ENCODE measurements at regions not wholly inside any gene's neighbourhood (a gene's known extent, or its start where the extent isn't known, plus 50 kb on each side); places are given as distances from the start of the nearest gene placed in this dataset.
A peak's percentile ranks its signal among the peaks of the same experiment; 100 is the strongest.
"Not testable (repeated sequence)": the region's sequence is repeated elsewhere in the genome, so short reads cannot be mapped to it uniquely, and the experiment has no call there.

- no peak for DNase-seq
Measured at GRCh38 chr7:4527988-4528636, 154.0 kb upstream of the FOXK1 start.

- DNase-seq, result no peak
Measured at GRCh38 chr7:4531236-4531635, 150.9 kb upstream of the FOXK1 start.

GRCh38 chr7:4533339-4533738 lies 148.8 kb upstream of the FOXK1 start:
- DNase-seq, result not testable (repeated sequence)

- no peak for DNase-seq
Measured at GRCh38 chr7:4549681-4550080, 132.4 kb upstream of the FOXK1 start.

- DNase-seq, result no peak
Measured at GRCh38 chr7:4550117-4550516, 132.0 kb upstream of the FOXK1 start.

- no peak for DNase-seq
Measured at GRCh38 chr7:4552985-4553384, 129.1 kb upstream of the FOXK1 start.

GRCh38 chr7:4556868-4557793 lies 125.0 kb upstream of the FOXK1 start:
- no peak for DNase-seq

- no peak for DNase-seq
Measured at GRCh38 chr7:4561795-4562194, 120.3 kb upstream of the FOXK1 start.

- DNase-seq, result no peak
Measured at GRCh38 chr7:4566714-4567113, 115.4 kb upstream of the FOXK1 start.

- no peak for DNase-seq
Measured at GRCh38 chr7:4574851-4575250, 107.2 kb upstream of the FOXK1 start.

GRCh38 chr7:4575254-4575653 lies 106.8 kb upstream of the FOXK1 start:
- no peak for DNase-seq

- no peak for DNase-seq
Measured at GRCh38 chr7:4602905-4603842, 78.9 kb upstream of the FOXK1 start.

- no peak for DNase-seq
Measured at GRCh38 chr7:4603843-4604231, 78.3 kb upstream of the FOXK1 start.

GRCh38 chr7:4604456-4604940 lies 77.6 kb upstream of the FOXK1 start:
- no peak for DNase-seq

- no peak for DNase-seq
Measured at GRCh38 chr7:4606797-4607196, 75.3 kb upstream of the FOXK1 start.

GRCh38 chr7:4607311-4607729 lies 74.8 kb upstream of the FOXK1 start:
- DNase-seq, result no peak

- DNase-seq, result not testable (repeated sequence)
Measured at GRCh38 chr7:4609576-4609975, 72.5 kb upstream of the FOXK1 start.

GRCh38 chr7:4610768-4611467 lies 71.2 kb upstream of the FOXK1 start:
- DNase-seq, result peak; percentile 48

- no peak for DNase-seq
Measured at GRCh38 chr7:4612237-4612636, 69.9 kb upstream of the FOXK1 start.

GRCh38 chr7:4612939-4613841 lies 68.9 kb upstream of the FOXK1 start:
- DNase-seq, result no peak

- no peak for DNase-seq
Measured at GRCh38 chr7:4613846-4614548, 68.1 kb upstream of the FOXK1 start.
